CD8-positive, alpha-beta memory T cell (primary cell): ENCODE measurements at regions not wholly inside any gene's neighbourhood (a gene's known extent, or its start where the extent isn't known, plus 50 kb on each side); places are given as distances from the start of the nearest gene placed in this dataset.
"Not testable (repeated sequence)": the region's sequence is repeated elsewhere in the genome, so short reads cannot be mapped to it uniquely, and the experiment has no call there.

Source experiments
- CTCF ChIA-PET: fragments of 350-600 bp; sonication (Branson Sonifier 250); formaldehyde crosslinking; loops from one replicate; lab custom pipeline; 2021; ENCODE audit warnings: antibody characterized with exemption; lab: Charles Lee
- POLR2A ChIA-PET: fragments of 350-600 bp; sonication (Branson Sonifier 250); formaldehyde crosslinking; loops from one replicate; lab custom pipeline; 2021; ENCODE audit warnings: antibody characterized with exemption; lab: Charles Lee
- DNase-seq, 5 donors: peaks; one replicate each; pipeline versions ENCODE4 v3.0.0 to v3.0.0-alpha.2; 2020 to 2022; ENCODE audit warnings: mixed read lengths in 1 of 5
- H3K27ac ChIP-seq: one replicate; pipeline ENCODE4 v1.7.0; 2013; ENCODE audit warnings: low read depth, mild to moderate bottlenecking, low read length, moderate library complexity
- H3K27me3 ChIP-seq: 2 replicates; pipeline ENCODE4 v1.7.0; 2013; ENCODE audit warnings: low read length, mild to moderate bottlenecking; ENCODE audit not compliant: insufficient read depth, poor library complexity, severe bottlenecking
- H3K36me3 ChIP-seq: 2 replicates; pipeline ENCODE4 v1.7.0; 2013; ENCODE audit warnings: mild to moderate bottlenecking, low read length, moderate library complexity; ENCODE audit not compliant: insufficient read depth
- H3K4me1 ChIP-seq: 2 replicates; pipeline ENCODE4 v1.7.0; 2013; ENCODE audit warnings: mild to moderate bottlenecking, low read length, moderate library complexity; ENCODE audit not compliant: insufficient read depth
- H3K4me3 ChIP-seq: 2 replicates; pipeline ENCODE4 v1.7.0; 2013; ENCODE audit warnings: mild to moderate bottlenecking, low read length
- H3K9me3 ChIP-seq: 2 replicates; pipeline ENCODE4 v1.7.0; 2013; ENCODE audit warnings: mild to moderate bottlenecking, low read length
- H3K27ac Mint-ChIP-seq, 8 donors: one replicate each; pipeline ENCODE4 v1.8.0; 2020 to 2021; ENCODE audit warnings: mixed read lengths in 8 of 8, mild to moderate bottlenecking in 6 of 8, inconsistent platforms in 3 of 8, moderate library complexity in 3 of 8
- H3K27me3 Mint-ChIP-seq, 2 donors: one replicate each; pipeline ENCODE4 v1.8.0; 2020 to 2021; ENCODE audit warnings: mixed read lengths in 2 of 2, mild to moderate bottlenecking in 1 of 2, moderate library complexity in 1 of 2
- H3K36me3 Mint-ChIP-seq, 3 donors: one replicate each; pipeline ENCODE4 v1.8.0; 2020 to 2021; ENCODE audit warnings: mixed read lengths in 3 of 3, inconsistent platforms in 1 of 3, mild to moderate bottlenecking in 1 of 3
- H3K4me1 Mint-ChIP-seq, 3 donors: one replicate each; pipeline ENCODE4 v1.8.0; 2020 to 2021; ENCODE audit warnings: mixed read lengths in 3 of 3, inconsistent platforms in 1 of 3, mild to moderate bottlenecking in 1 of 3
- H3K4me3 Mint-ChIP-seq, 7 donors: one replicate each; pipeline ENCODE4 v1.8.0; 2020 to 2021; ENCODE audit warnings: mixed read lengths in 7 of 7, mild to moderate bottlenecking in 6 of 7, moderate library complexity in 4 of 7, inconsistent platforms in 2 of 7
- H3K9me3 Mint-ChIP-seq, 5 donors: one replicate each; pipeline ENCODE4 v1.8.0; 2020 to 2022; ENCODE audit warnings: mixed read lengths in 5 of 5, mild to moderate bottlenecking in 3 of 5, moderate library complexity in 2 of 5, inconsistent platforms in 1 of 5

- ChIA-PET POLR2A (no interaction called here), CTCF (no interaction called here)
- no peaks in the 10 kb centered on the region for H3K36me3 Mint-ChIP-seq
- Histone ChIP-seq H3K27ac (no peak overlapping the region), H3K4me1 (no peaks in the 10 kb centered on the region), H3K27me3 (no peaks in the 10 kb centered on the region), H3K9me3 (no peaks in the 10 kb centered on the region), H3K4me3 (no peak overlapping the region), H3K36me3 (no peaks in the 10 kb centered on the region)
- H3K27ac Mint-ChIP-seq, result no peak overlapping the region
- H3K4me1 Mint-ChIP-seq, result no peaks in the 10 kb centered on the region
- peaks cover 0 to 8% (median 2%) of the 10 kb centered on the region in 5 donors for H3K9me3 Mint-ChIP-seq
- no peaks in the 10 kb centered on the region for H3K27me3 Mint-ChIP-seq
- no peak for DNase-seq
- H3K4me3 Mint-ChIP-seq, result no peak overlapping the region
Observed at GRCh38 chr9:30597608-30598007, 1786.8 kb upstream of the ACO1 start.

DNA sequence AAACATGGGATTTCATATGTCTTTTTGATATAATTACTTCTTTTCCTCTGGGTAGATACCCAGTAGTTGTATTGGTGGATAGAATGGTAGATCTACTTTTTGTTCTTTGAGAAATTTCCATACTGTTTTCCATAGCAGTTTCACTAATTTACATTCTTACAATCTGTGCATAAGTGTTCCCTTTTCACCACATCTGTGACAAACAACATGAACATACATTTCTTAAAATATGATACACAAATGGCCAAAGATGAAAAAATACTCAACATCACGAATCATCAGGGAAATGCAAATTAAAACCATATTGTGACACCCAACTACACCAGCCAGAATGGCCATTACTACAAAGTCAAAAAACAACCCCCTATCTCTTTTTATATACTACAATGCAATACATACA is 1778.5 kb upstream of the ACO1 start:
- CTCF ChIA-PET, result no interaction called here

GRCh38 chr9:30609713-30610112 is 1774.7 kb upstream of the ACO1 start:
- peaks cover 0 to 2% (median 0%) of the 10 kb centered on the region in 5 donors for H3K9me3 Mint-ChIP-seq
- peaks cover 0 to 2% of the 10 kb centered on the region in 2 donors for H3K27me3 Mint-ChIP-seq
- H3K4me3 Mint-ChIP-seq, result peak overlapping the region in 1 of 7 donors; percentile 1
- ChIA-PET CTCF (no interaction called here), POLR2A (no interaction called here)
- Histone ChIP-seq H3K27me3 (no peaks in the 10 kb centered on the region), H3K36me3 (no peaks in the 10 kb centered on the region), H3K4me3 (no peak overlapping the region), H3K27ac (no peak overlapping the region), H3K4me1 (no peaks in the 10 kb centered on the region), H3K9me3 (no peaks in the 10 kb centered on the region)
- no peak for DNase-seq
- H3K36me3 Mint-ChIP-seq, result no peaks in the 10 kb centered on the region
- no peaks in the 10 kb centered on the region for H3K4me1 Mint-ChIP-seq
- no peak overlapping the region for H3K27ac Mint-ChIP-seq

More for the DNA sequence above, 1778.5 kb upstream of the ACO1 start:
- no peak overlapping the region for H3K4me3 Mint-ChIP-seq
- no peak for DNase-seq
- Histone ChIP-seq H3K9me3 (no peaks in the 10 kb centered on the region), H3K4me1 (no peaks in the 10 kb centered on the region), H3K4me3 (no peak overlapping the region), H3K27ac (no peak overlapping the region), H3K36me3 (no peaks in the 10 kb centered on the region), H3K27me3 (no peaks in the 10 kb centered on the region)
- H3K9me3 Mint-ChIP-seq, result peaks cover 0 to 5% (median 2%) of the 10 kb centered on the region in 5 donors
- no peaks in the 10 kb centered on the region for H3K36me3 Mint-ChIP-seq
- POLR2A ChIA-PET, result no interaction called here
- no peaks in the 10 kb centered on the region for H3K27me3 Mint-ChIP-seq
- no peak overlapping the region for H3K27ac Mint-ChIP-seq
- H3K4me1 Mint-ChIP-seq, result no peaks in the 10 kb centered on the region

DNA sequence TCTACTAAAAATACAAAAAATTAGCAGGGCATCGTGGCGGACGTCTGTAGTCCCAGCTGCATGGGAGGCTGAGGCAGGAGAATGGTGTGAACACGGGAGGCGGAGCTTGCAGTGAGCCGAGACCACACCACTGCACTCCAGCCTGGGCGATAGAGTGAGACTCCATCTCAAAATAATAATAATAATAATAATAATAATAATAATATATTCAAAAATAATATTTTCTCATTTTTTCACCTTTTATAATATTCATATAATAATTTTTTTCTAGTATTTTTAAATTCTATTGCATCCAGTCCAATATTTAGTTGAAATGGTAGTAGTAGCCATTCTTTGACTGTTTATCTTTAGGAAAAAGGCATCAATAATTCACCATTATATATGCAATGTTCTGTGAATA is 1767.7 kb upstream of the ACO1 start:
- H3K36me3 ChIP-seq, DNase-seq, POLR2A ChIA-PET, H3K27me3 ChIP-seq, H3K27ac Mint-ChIP-seq, H3K4me1 ChIP-seq, H3K9me3 Mint-ChIP-seq, CTCF ChIA-PET, H3K4me3 Mint-ChIP-seq, H3K27me3 Mint-ChIP-seq, H3K4me3 ChIP-seq, H3K9me3 ChIP-seq, H3K27ac ChIP-seq, H3K36me3 Mint-ChIP-seq, H3K4me1 Mint-ChIP-seq: not testable (repeated sequence)

DNA sequence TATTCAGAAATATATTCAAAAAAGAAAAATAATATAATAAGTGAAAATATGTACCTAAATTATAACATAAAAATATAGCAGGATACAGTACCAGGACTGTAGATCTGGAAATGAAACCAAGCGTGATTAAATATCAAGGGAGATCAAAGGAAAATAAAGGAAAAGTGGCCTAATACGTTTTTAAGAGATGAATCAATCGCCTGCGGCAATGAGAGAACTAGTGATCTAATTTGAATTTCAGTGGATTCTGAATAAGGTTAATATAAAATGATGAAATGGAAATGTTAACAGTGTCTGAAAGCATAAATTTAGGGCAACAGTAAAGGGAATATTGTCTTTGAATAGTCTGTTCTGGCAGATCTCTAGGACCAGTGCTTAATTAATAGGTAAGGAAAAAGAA is 1761.9 kb upstream of the ACO1 start:
- H3K4me3 ChIP-seq, result no peak overlapping the region
- H3K36me3 Mint-ChIP-seq, result no peaks in the 10 kb centered on the region

DNA sequence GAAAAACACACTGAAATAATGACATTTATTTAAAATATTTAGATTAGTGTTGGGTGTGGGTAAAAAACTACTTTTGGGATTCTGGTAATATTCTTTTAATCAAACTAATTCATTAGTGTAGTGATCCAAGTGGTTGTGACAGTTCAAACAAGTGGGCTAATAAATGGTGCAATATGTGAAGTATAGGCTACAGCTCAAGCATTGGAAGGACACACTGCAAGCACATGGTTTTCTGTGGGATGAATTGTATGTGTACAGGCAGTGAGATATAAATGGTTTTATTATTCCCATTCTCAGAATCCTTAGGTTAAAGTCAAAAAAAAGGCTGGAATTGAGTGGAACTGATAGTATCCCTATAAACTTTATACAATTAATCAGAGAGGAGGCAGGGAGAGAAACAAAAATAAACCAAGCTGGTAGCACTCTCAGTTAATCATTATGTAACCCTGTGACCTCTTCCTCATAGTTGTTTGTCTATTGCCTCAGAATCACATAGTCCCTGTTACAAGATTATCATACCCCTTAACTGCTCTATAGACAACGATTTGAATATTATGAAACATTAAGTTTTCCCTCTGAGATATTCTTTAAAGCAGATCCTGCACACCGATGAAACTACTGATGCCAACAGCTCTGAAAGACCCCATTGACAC is 1755.4 kb upstream of the ACO1 start:
- Histone ChIP-seq H3K27me3 (no peaks in the 10 kb centered on the region), H3K4me1 (no peaks in the 10 kb centered on the region), H3K4me3 (no peak overlapping the region), H3K27ac (no peak overlapping the region), H3K9me3 (no peaks in the 10 kb centered on the region), H3K36me3 (no peaks in the 10 kb centered on the region)
- H3K4me3 Mint-ChIP-seq, result no peak overlapping the region
- H3K27me3 Mint-ChIP-seq, result peaks cover 0 to 1% of the 10 kb centered on the region in 2 donors
- no peaks in the 10 kb centered on the region for H3K36me3 Mint-ChIP-seq
- DNase-seq, result no peak
- ChIA-PET CTCF (no interaction called here), POLR2A (no interaction called here)
- no peaks in the 10 kb centered on the region for H3K4me1 Mint-ChIP-seq
- H3K27ac Mint-ChIP-seq, result no peak overlapping the region
- H3K9me3 Mint-ChIP-seq, result peaks cover 0 to 2% (median 0%) of the 10 kb centered on the region in 5 donors

More for the DNA sequence above, 1761.9 kb upstream of the ACO1 start:
- Histone ChIP-seq H3K36me3 (no peaks in the 10 kb centered on the region), H3K4me1 (no peaks in the 10 kb centered on the region), H3K27ac (no peak overlapping the region), H3K9me3 (no peaks in the 10 kb centered on the region), H3K27me3 (no peaks in the 10 kb centered on the region)
- CTCF ChIA-PET, result no interaction called here
- POLR2A ChIA-PET, result no interaction called here
- Mint-ChIP-seq H3K27ac (no peak overlapping the region), H3K4me3 (no peak overlapping the region), H3K4me1 (no peaks in the 10 kb centered on the region), H3K9me3 (peaks cover 0 to 4% (median 2%) of the 10 kb centered on the region in 5 donors), H3K27me3 (no peaks in the 10 kb centered on the region)
- no peak for DNase-seq

- Histone ChIP-seq H3K4me1 (no peaks in the 10 kb centered on the region), H3K27me3 (no peaks in the 10 kb centered on the region), H3K36me3 (no peaks in the 10 kb centered on the region), H3K4me3 (no peak overlapping the region), H3K9me3 (no peaks in the 10 kb centered on the region), H3K27ac (no peak overlapping the region)
- Mint-ChIP-seq H3K27me3 (peaks cover 0 to 1% of the 10 kb centered on the region in 2 donors), H3K4me1 (no peaks in the 10 kb centered on the region), H3K9me3 (peaks cover 0 to 2% (median 0%) of the 10 kb centered on the region in 5 donors), H3K27ac (no peak overlapping the region), H3K36me3 (no peaks in the 10 kb centered on the region), H3K4me3 (no peak overlapping the region)
- ChIA-PET CTCF (no interaction called here), POLR2A (no interaction called here)
- DNase-seq, result no peak
Observed at GRCh38 chr9:30630459-30630858, 1754.0 kb upstream of the ACO1 start.

DNA sequence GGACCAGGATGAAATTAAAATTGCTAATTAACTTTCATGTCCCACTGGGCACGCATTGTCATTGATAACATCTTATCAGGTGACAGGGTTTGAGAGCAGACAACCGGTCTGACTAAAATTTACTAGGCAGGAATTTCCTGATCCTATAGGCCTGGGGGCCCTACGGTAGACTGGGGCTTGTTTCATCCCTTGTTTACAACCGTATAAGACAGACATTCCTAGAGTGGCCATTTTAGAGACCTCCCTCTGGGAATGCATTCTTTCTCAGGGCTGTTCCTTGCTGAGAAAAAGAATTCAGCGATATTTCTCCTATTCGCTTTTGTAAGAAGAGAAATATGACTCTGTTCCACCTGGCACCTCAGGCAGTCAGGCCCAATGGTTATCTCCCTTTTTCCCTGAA is 1737.8 kb upstream of the ACO1 start:
- H3K27ac Mint-ChIP-seq, H3K27ac ChIP-seq, H3K36me3 Mint-ChIP-seq, H3K4me3 ChIP-seq, H3K4me1 Mint-ChIP-seq, H3K9me3 ChIP-seq, H3K27me3 ChIP-seq, H3K27me3 Mint-ChIP-seq, DNase-seq, H3K4me1 ChIP-seq, H3K4me3 Mint-ChIP-seq, H3K36me3 ChIP-seq, CTCF ChIA-PET: not testable (repeated sequence)
- H3K9me3 Mint-ChIP-seq, result peaks cover 4 to 14% (median 8%) of the 10 kb centered on the region in 5 donors
- POLR2A ChIA-PET, result interaction anchor here (0.6 kb wide), 1 partner anchor 26 kb away, joined by 3 read pairs; no protein-coding TSS in a partner anchor
